GM13976 (cell line): ENCODE measurements at regions not wholly inside any gene's neighbourhood (a gene's known extent, or its start where the extent isn't known, plus 50 kb on each side); places are given as distances from the start of the nearest gene placed in this dataset.

Source experiments
- DNase-seq: peaks from one replicate; pipeline ENCODE4 v3.0.0; 2012; ENCODE audit warnings: low spot score
- CTCF ChIP-seq: IDR thresholded peaks from 2 replicates; pipeline ENCODE4 v1.5.1; 2012; ENCODE audit warnings: borderline replicate concordance, mild to moderate bottlenecking; ENCODE audit not compliant: insufficient read depth; ENCODE audit errors: extremely low read depth, missing control alignments, control extremely low read depth
- in situ Hi-C: fragments of 300-500 bp; cut with MboI; formaldehyde crosslinking; loops from one replicate; pipeline ENCODE4 v1.12.0; 2022; ENCODE audit warnings: low sequenced_read_pairs, mixed read lengths, inconsistent platforms; ENCODE audit not compliant: unreplicated experiment

DNA sequence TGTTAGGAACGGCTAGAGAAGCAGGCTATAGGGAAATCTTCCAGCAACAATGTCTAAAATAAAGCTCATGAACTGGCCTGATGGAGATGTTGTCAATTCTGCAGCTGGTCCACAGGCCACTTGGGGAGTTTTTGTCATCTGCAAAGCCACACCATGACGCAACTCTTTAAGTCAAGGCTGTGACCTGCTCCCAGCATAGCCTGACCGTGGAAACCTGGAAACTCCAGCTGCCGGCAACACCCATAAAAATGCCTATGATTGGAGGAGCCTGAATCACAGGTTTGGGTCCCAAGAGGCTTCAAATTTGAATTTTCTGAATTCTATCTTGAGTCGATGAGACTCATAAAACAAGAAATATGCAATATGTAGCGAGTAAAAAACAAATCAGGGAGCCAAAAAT lies 969.2 kb upstream of the PRKX start:
- in situ Hi-C loops, result no loop called here
- DNase-seq, result no peak
- TF ChIP-seq CTCF, result no peak

DNA sequence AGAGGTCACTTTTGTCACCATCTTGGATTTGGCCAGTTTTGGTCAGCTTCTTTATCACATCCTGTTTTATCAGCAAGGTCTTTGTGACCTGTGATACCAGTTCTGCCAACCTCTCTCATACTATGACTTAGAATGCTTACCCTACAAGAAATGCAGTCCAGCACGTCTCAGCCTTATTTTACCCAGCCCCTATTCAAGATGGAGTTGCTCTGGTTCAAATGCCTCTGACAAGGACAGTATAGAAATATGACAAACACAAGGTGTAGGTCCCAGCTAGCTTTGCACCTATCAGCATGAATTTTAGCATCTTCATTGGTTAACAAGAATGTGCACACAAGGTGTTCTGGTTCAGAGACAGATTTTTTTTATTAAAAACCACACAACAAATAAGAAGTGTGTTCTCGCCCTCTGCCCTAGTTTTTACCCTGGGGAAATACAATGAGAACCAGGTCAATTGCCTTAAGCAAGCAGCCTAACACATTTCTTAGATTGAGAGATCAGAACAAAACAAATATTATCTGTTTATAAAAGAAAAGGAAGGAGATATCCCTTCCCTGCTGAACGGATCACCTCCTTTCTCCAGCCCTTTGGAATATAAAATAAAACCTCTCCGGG lies 962.3 kb upstream of the PRKX start:
- no peak for TF ChIP-seq CTCF
- DNase-seq, result no peak
- in situ Hi-C loops, result no loop called here

DNA sequence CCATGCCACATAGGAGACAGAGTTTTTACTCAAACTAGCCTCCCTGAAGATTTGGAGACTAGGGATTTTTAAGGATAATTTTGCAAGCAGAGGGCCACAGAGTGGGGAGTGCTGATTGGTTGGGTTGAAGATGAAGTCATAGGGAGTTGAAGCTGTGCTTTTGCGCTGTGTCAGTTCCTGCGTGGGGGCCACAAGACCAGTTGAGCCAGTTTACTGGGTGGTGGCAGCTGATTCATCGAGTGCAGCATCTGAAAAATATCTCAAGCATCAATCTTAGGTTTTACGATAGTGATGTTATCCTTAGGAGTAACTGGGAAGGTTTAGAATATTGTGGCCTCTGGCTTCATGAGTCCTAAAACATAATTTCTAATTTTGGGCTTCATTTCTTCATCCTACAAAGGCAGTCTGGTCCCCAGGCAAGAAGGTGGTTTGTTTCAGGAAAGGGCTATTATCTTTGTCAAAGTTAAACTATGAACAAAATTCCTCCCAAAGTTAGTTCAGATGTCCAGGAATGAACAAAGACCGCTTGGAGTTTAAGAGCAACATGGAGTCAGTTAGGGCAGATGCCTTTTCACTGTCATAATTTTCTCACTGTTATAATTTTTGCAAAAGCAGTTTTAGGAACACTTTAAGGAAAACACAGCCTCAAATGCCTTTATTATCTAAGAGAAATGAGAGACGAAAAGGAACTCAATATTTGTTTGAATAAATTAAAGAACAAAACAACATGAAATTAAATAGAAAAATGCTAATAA lies 960.8 kb upstream of the PRKX start:
- in situ Hi-C loops, result no loop called here
- no peak for DNase-seq
- TF ChIP-seq CTCF, result no peak

DNA sequence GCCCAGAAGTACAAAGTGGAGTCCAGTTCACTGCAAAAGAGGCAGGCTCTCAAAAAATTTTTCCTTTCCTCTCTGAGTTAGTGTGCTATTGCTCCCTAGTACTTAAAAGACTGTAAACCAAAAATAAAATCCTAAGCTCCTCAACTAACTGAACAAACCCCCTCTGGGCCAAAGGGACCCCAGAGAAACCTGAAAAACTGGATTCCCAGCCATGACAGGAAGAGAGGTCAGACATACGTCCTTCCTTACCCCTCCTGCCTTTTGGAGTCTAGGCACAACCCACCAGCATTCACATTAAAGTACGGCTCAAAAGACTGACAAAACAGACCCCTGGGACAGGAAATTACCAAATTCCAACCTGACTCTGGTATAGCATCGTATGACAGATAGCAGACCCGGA lies 957.9 kb upstream of the PRKX start:
- in situ Hi-C loops, result no loop called here
- DNase-seq, result no peak
- no peak for TF ChIP-seq CTCF

DNA sequence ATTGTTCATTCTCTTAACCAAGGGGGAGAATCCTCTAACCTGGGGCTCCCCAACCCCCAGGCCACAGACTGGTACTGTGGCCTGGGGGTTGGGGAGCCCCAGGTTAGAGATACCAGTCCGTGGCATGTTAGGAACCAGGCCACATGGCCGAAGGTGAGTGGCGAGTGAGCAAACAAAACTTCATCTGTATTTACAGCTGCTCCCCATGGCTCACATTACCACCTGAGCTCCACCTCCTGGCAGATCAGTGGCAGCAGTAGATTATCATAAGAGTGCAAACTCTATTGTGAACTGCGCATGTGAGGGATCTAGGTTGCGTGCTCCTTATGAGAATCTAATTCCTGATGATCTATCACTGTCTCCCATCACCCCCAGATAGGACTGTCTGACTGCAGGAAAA lies 957.2 kb upstream of the PRKX start:
- no peak for TF ChIP-seq CTCF
- DNase-seq, result no peak
- in situ Hi-C loops, result no loop called here

DNA sequence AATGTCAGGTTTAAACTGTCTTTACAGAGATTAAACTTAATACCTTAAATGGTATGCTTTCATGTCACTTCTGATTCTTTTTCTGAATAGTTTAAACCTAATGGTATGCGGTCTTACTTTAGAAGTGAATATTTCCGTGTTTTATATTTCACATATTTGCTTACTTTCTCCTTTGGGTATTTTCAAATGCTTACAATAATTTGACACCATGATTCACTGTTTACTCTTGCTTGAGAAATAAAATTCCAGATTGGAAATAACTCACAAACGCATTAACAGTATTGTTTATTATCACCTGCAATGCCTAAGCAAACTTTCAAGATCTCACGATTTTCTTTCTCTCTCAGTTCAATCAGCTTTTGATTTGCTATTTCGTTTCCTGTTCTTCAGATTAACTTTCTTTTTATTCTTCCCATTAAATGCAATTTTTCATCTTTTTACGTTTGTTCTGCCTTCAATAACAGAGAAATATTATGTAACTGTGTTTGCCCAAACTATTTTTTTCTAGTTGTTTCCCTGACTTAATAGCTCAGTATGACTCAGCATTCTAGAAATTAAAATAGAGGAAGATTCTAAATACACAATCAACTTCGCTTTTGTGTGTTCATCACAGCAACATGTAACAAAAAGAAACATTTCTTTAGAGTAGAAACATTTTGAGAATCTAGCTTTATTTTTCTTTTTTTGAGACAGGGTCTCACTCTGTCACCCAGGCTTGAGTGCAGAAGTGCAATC lies 955.5 kb upstream of the PRKX start:
- in situ Hi-C loops, result no loop called here
- DNase-seq, result no peak
- no peak for TF ChIP-seq CTCF
